ENCODE measurements at regions not wholly inside any gene's neighbourhood (a gene's known extent, or its start where the extent isn't known, plus 50 kb on each side); places are given as distances from the start of the nearest gene placed in this dataset.

DNA sequence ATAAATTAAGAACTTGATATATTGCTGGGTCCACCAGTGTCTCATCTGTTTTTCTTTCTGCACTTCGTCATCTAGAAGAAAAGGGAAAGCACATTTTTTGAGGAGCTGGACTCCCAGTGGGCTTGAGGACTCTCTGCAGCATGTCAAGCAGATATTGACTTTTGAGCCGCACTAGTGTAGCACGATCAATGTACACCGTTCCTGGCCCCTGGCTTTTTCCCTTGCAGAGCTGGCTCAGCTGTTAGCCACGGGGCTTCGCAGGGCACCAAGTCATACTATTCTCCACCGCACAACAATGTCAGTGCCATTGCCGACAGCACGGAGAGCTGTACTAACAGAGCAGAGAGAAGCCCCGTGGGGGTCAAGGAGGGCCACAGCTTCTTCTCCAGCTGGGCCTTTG is 235.4 kb upstream of the HABP2 start:
- TF ChIP-seq, protein P1, sequence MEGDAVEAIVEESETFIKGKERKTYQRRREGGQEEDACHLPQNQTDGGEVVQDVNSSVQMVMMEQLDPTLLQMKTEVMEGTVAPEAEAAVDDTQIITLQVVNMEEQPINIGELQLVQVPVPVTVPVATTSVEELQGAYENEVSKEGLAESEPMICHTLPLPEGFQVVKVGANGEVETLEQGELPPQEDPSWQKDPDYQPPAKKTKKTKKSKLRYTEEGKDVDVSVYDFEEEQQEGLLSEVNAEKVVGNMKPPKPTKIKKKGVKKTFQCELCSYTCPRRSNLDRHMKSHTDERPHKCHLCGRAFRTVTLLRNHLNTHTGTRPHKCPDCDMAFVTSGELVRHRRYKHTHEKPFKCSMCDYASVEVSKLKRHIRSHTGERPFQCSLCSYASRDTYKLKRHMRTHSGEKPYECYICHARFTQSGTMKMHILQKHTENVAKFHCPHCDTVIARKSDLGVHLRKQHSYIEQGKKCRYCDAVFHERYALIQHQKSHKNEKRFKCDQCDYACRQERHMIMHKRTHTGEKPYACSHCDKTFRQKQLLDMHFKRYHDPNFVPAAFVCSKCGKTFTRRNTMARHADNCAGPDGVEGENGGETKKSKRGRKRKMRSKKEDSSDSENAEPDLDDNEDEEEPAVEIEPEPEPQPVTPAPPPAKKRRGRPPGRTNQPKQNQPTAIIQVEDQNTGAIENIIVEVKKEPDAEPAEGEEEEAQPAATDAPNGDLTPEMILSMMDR (IDR thresholded peaks at IDR 0.05 in 2 of 3, conservative IDR thresholded peaks at IDR 0.05 in 1 of 3; ENCODE audit: borderline replicate concordance in 1 of 3, insufficient read depth in 1 of 3, low read depth in 2 of 3, low read length in 2 of 3), result no peak
- no peak for TF ChIP-seq POLR2A (IDR thresholded peaks at IDR 0.05; ENCODE audit: borderline replicate concordance, extremely low read depth, insufficient read depth, insufficient read length)
- TF ChIP-seq ZFX (IDR thresholded peaks at IDR 0.05), result no peak
- TF ChIP-seq CEBPB (IDR thresholded peaks at IDR 0.05; ENCODE audit: low read depth), result no peak
- TF ChIP-seq EZH2 (IDR thresholded peaks at IDR 0.05), result no peak
- TF ChIP-seq JUND (IDR thresholded peaks at IDR 0.05), result no peak
- TF ChIP-seq, protein P2, sequence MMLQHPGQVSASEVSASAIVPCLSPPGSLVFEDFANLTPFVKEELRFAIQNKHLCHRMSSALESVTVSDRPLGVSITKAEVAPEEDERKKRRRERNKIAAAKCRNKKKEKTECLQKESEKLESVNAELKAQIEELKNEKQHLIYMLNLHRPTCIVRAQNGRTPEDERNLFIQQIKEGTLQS (IDR thresholded peaks at IDR 0.05), result no peak
- TF ChIP-seq, protein P3, sequence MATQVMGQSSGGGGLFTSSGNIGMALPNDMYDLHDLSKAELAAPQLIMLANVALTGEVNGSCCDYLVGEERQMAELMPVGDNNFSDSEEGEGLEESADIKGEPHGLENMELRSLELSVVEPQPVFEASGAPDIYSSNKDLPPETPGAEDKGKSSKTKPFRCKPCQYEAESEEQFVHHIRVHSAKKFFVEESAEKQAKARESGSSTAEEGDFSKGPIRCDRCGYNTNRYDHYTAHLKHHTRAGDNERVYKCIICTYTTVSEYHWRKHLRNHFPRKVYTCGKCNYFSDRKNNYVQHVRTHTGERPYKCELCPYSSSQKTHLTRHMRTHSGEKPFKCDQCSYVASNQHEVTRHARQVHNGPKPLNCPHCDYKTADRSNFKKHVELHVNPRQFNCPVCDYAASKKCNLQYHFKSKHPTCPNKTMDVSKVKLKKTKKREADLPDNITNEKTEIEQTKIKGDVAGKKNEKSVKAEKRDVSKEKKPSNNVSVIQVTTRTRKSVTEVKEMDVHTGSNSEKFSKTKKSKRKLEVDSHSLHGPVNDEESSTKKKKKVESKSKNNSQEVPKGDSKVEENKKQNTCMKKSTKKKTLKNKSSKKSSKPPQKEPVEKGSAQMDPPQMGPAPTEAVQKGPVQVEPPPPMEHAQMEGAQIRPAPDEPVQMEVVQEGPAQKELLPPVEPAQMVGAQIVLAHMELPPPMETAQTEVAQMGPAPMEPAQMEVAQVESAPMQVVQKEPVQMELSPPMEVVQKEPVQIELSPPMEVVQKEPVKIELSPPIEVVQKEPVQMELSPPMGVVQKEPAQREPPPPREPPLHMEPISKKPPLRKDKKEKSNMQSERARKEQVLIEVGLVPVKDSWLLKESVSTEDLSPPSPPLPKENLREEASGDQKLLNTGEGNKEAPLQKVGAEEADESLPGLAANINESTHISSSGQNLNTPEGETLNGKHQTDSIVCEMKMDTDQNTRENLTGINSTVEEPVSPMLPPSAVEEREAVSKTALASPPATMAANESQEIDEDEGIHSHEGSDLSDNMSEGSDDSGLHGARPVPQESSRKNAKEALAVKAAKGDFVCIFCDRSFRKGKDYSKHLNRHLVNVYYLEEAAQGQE (IDR thresholded peaks at IDR 0.05; ENCODE audit: low read depth), result no peak
- no peak for TF ChIP-seq SIN3A (IDR thresholded peaks at IDR 0.05; ENCODE audit: low read depth)
